Naive thymus-derived CD4-positive, alpha-beta T cell (primary cell): ENCODE measurements at regions not wholly inside any gene's neighbourhood (a gene's known extent, or its start where the extent isn't known, plus 50 kb on each side); places are given as distances from the start of the nearest gene placed in this dataset.
A peak's percentile ranks its signal among the peaks of the same experiment; 100 is the strongest.

Experiments used
- ATAC-seq: fragments of 150-1000 bp; cut with Tn5 transposase; 2 replicates; pipeline ENCODE4 v1.10.0; 2021; ENCODE audit warnings: mild to moderate bottlenecking, moderate library complexity
- CTCF ChIA-PET: fragments of 350-600 bp; sonication (Branson Sonifier 250); formaldehyde crosslinking; loops from one replicate; lab custom pipeline; 2021; ENCODE audit warnings: antibody characterized with exemption; lab: Charles Lee
- POLR2A ChIA-PET: fragments of 350-600 bp; sonication (Branson Sonifier 250); formaldehyde crosslinking; loops from one replicate; lab custom pipeline; 2021; ENCODE audit warnings: antibody characterized with exemption, inconsistent platforms; lab: Charles Lee
- DNase-seq, 9 donors: peaks; one replicate each; pipeline versions ENCODE4 v3.0.0 to v3.0.0-alpha.2; 2020 to 2022; ENCODE audit warnings: mixed read lengths in 1 of 9
- H3K27ac ChIP-seq: one replicate; pipeline ENCODE4 v1.7.0; 2013; ENCODE audit warnings: mild to moderate bottlenecking, low read depth, low read length, moderate library complexity
- H3K27me3 ChIP-seq, 2 donors: one replicate each; pipeline ENCODE4 v1.7.0; 2013; ENCODE audit warnings: low read length in 2 of 2, mild to moderate bottlenecking in 2 of 2, moderate library complexity in 2 of 2; ENCODE audit not compliant: control insufficient read depth in 2 of 2, insufficient read depth in 2 of 2
- H3K36me3 ChIP-seq, 3 experiments: 1 replicate in 2 of 3; 2 replicates in 1 of 3; pipeline ENCODE4 v1.7.0; 2013; ENCODE audit warnings: low read length in 3 of 3, mild to moderate bottlenecking in 3 of 3, moderate library complexity in 1 of 3; ENCODE audit not compliant: insufficient read depth in 3 of 3, control insufficient read depth in 2 of 3
- H3K4me1 ChIP-seq, 2 donors: one replicate each; pipeline ENCODE4 v1.7.0; 2013; ENCODE audit warnings: low read length in 2 of 2, mild to moderate bottlenecking in 2 of 2, moderate library complexity in 1 of 2; ENCODE audit not compliant: control insufficient read depth in 2 of 2, insufficient read depth in 2 of 2
- H3K4me3 ChIP-seq: 2 replicates; pipeline ENCODE4 v1.7.0; 2013; ENCODE audit warnings: mild to moderate bottlenecking, low read length
- H3K9me3 ChIP-seq, 3 experiments: 1 replicate in 2 of 3; 2 replicates in 1 of 3; pipeline ENCODE4 v1.7.0; 2013; ENCODE audit warnings: low read length in 3 of 3; ENCODE audit not compliant: control insufficient read depth in 2 of 3
- H3K27ac Mint-ChIP-seq, 9 donors: one replicate each; pipeline ENCODE4 v1.8.0; 2020 to 2022; ENCODE audit warnings: mixed read lengths in 9 of 9, mild to moderate bottlenecking in 8 of 9, moderate library complexity in 5 of 9, inconsistent platforms in 2 of 9
- H3K27me3 Mint-ChIP-seq, 5 donors: one replicate each; pipeline ENCODE4 v1.8.0; 2021 to 2022; ENCODE audit warnings: mixed read lengths in 5 of 5, mild to moderate bottlenecking in 1 of 5
- H3K36me3 Mint-ChIP-seq, 5 donors: one replicate each; pipeline ENCODE4 v1.8.0; 2020 to 2022; ENCODE audit warnings: mixed read lengths in 5 of 5, mild to moderate bottlenecking in 3 of 5, inconsistent platforms in 1 of 5
- H3K4me1 Mint-ChIP-seq, 7 donors: one replicate each; pipeline ENCODE4 v1.8.0; 2020 to 2022; ENCODE audit warnings: mixed read lengths in 7 of 7, mild to moderate bottlenecking in 3 of 7, inconsistent platforms in 1 of 7
- H3K4me3 Mint-ChIP-seq, 10 donors: one replicate each; pipeline ENCODE4 v1.8.0; 2020 to 2022; ENCODE audit warnings: mild to moderate bottlenecking in 10 of 10, mixed read lengths in 10 of 10, moderate library complexity in 6 of 10, inconsistent platforms in 2 of 10
- H3K9me3 Mint-ChIP-seq, 11 donors: one replicate each; pipeline ENCODE4 v1.8.0; 2020 to 2022; ENCODE audit warnings: mixed read lengths in 11 of 11, mild to moderate bottlenecking in 4 of 11, inconsistent platforms in 1 of 11, moderate library complexity in 1 of 11
- intact Hi-C, 2 donors: fragments of 100-400 bp; cut with micrococcal nuclease; formaldehyde crosslinking; loops; one replicate each; pipeline ENCODE4 v1.15.1; 2023

DNA sequence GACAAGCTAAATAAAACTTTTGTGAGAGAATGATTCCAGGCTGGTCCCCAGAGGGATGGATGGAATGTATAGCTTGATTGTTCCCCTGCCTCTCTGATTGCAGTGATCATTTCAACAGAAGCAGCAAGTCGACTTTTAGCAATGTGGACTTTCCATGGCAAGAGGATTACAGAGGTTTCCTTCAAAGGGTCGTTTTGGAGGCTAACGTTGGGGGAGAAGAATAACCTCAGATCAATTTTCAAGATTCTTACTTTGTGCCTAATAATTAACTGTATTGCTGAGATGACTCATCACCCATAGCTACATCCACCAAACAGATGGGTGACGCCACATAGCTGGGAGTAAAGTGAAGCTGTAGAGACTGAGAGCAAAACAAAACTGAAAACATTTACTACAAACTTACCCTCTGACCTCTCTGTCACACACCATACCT, 79.9 kb downstream of the GTPBP8 start:
- Histone ChIP-seq H3K4me1 (no peaks in the 10 kb centered on the region), H3K27ac (no peak overlapping the region), H3K36me3 (no peaks in the 10 kb centered on the region), H3K9me3 (no peaks in the 10 kb centered on the region), H3K4me3 (no peak overlapping the region), H3K27me3 (no peaks in the 10 kb centered on the region)
- no peak for DNase-seq
- no peak overlapping the region for H3K4me3 Mint-ChIP-seq
- CTCF ChIA-PET: interaction anchor here (0.6 kb wide), 1 partner anchor 336 kb away, joined by 3 read pairs; no protein-coding TSS in a partner anchor
- POLR2A ChIA-PET: no interaction called here
- intact Hi-C loops: no loop called here
- ATAC-seq: no peak
- H3K27ac Mint-ChIP-seq: no peak overlapping the region
- no peaks in the 10 kb centered on the region for H3K27me3 Mint-ChIP-seq
- H3K4me1 Mint-ChIP-seq: peaks cover 0 to 9% (median 0%) of the 10 kb centered on the region in 7 donors
- H3K9me3 Mint-ChIP-seq: peaks cover 7 to 28% (median 16%) of the 10 kb centered on the region in 11 donors
- H3K36me3 Mint-ChIP-seq: peaks cover 12 to 64% (median 35%) of the 10 kb centered on the region in 5 donors

DNA sequence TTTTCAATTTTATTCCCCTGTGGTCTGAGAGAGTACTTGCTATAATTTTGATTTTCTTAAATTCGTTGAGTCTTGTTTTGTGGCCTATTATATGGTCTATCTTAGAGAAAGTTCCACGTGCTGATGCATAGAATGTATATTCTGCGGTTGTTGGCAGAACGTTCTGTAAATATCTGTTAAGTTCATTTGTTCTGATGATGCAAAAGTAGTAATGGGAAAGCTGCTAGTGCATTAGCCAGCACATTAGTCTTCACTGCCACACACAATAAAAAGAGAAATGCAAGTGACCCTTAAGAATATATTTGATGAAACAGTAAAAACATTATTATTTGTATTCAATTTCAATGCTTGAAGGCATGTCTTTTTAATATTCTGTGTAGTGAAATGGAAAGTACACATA, 84.8 kb downstream of the GTPBP8 start:
- ChIA-PET CTCF (no interaction called here), POLR2A (no interaction called here)
- DNase-seq (no peak), ATAC-seq (no peak)
- Histone ChIP-seq H3K9me3 (no peaks in the 10 kb centered on the region), H3K36me3 (no peaks in the 10 kb centered on the region), H3K27me3 (no peaks in the 10 kb centered on the region), H3K4me3 (no peak overlapping the region), H3K27ac (no peak overlapping the region), H3K4me1 (no peaks in the 10 kb centered on the region)
- Mint-ChIP-seq H3K27ac (no peak overlapping the region), H3K36me3 (peaks cover 0 to 40% (median 11%) of the 10 kb centered on the region in 5 donors), H3K4me3 (no peak overlapping the region), H3K9me3 (no peaks in the 10 kb centered on the region), H3K4me1 (peaks cover 0 to 9% (median 0%) of the 10 kb centered on the region in 7 donors), H3K27me3 (no peaks in the 10 kb centered on the region)
- intact Hi-C loops: no loop called here

DNA sequence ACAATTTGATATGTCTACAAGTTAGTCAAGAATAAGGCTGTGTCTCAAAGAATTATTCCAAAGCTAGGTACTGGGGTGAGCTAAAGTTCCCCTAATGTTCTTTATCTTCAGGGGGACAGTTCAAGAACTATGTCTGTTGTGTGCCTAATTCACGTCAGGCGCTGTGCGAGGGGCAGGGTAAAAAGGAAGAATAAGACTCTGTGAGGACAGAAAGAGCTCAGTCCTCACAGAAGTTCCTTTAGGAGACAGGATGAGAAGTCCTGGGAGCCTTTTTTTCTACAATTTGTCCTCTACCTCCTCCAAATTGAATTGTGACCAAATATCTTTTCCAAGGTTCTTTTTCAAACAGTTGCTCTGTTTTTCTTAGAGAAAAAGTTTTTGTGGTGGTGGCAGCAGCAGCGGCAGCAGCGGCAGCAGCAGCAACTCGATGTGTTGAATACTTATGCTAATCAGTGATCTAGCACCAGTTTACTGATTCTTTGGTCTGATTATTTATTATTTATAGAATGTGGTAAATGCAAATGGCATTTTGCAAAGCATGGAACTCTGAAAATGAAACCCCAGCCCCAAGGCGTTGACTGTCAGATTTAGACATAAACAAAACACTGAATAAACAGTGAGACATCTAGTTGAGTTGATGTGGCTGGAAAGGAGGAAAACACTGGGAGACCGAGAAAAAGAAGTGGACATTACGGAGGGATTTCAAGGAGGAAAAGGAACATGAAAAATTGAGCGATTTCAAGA, 88.6 kb downstream of the GTPBP8 start:
- H3K36me3 Mint-ChIP-seq: peaks cover 0 to 30% (median 5%) of the 10 kb centered on the region in 5 donors
- no peak overlapping the region for H3K4me3 Mint-ChIP-seq
- no peaks in the 10 kb centered on the region for H3K9me3 ChIP-seq
- no peaks in the 10 kb centered on the region for H3K27me3 ChIP-seq
- intact Hi-C loops: no loop called here
- H3K27ac Mint-ChIP-seq: peak overlapping the region in 1 of 9 donors; percentile 33
- ChIA-PET POLR2A (no interaction called here), CTCF (interaction anchor here (0.7 kb wide), 1 partner anchor 44 kb away, joined by 3 read pairs; no protein-coding TSS in a partner anchor)
- no peaks in the 10 kb centered on the region for H3K27me3 Mint-ChIP-seq
- H3K4me1 ChIP-seq: no peaks in the 10 kb centered on the region
- no peak for ATAC-seq
- no peaks in the 10 kb centered on the region for H3K9me3 Mint-ChIP-seq
- no peaks in the 10 kb centered on the region for H3K36me3 ChIP-seq
- no peak overlapping the region for H3K4me3 ChIP-seq
- no peak for DNase-seq
- peaks cover 0 to 4% (median 0%) of the 10 kb centered on the region in 7 donors for H3K4me1 Mint-ChIP-seq
- no peak overlapping the region for H3K27ac ChIP-seq

DNA sequence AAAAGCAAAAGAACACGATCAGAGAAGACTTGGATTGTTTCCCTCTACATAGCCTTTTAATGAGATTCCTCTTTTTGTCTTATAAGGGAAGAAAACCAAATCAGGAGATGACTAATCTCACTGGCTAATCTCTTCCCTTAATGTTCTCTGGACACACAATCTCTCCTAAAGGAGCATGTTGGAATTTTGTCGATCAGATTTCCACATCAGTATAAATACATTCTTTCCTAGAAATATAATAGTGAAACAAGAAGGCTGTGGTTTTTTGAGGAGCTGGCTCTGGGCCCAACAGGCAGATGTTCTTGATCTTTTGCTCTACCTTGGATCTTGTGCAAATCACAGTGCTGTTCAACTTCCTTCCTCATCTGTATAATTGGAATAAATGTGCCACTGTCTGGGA, 94.0 kb downstream of the GTPBP8 start:
- Mint-ChIP-seq H3K4me3 (no peak overlapping the region), H3K27ac (no peak overlapping the region)
- CTCF ChIA-PET: no interaction called here

DNA sequence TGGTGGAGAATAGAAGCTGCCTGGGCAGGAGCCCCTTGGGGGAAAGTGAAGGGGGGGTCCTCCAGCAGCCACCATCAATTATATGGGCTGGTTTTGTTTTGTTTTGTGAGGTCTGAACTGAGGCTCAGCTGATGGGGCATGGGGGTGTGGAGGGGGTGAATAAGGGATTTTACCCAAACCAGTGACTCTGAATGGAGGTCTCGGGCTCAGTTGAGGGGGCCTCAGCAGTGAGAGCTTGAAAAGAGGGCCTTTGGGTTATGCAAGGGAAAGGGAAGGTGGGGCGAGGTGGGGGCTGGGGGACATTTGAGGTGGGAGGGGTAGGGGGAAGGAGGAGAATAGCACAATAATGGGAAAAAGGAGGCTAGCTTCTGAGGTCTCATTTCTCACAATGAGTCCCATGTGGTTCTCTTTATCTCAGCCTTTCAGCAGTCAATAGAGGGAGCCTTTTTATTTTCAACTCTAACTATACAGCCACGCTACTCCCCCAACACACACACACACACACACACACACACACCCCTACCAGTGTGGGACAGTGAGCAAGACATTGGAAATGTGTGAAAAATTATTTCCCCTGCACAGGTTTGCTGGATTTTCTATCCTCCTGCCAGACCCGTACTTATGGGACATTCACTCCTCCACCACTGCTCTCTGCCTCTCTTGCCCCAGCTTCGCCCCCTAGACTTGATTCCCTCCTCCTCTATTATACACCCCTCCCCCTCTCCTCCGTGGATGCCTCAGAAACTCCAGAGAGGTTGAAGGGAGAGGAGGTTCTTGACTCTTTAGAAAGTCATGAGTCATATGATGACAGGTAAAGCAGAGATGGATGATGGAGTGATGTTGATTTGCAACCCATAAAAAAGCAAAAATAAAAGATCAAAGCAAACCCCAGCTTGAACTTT, 96.0 kb downstream of the GTPBP8 start:
- no peak overlapping the region for H3K4me3 ChIP-seq
- Mint-ChIP-seq H3K27ac (peak overlapping the region in 1 of 9 donors; percentile 36), H3K9me3 (no peaks in the 10 kb centered on the region), H3K4me3 (no peak overlapping the region), H3K4me1 (peaks cover 0 to 5% (median 0%) of the 10 kb centered on the region in 7 donors), H3K27me3 (no peaks in the 10 kb centered on the region), H3K36me3 (peaks cover 0 to 56% (median 31%) of the 10 kb centered on the region in 5 donors)
- H3K27ac ChIP-seq: no peak overlapping the region
- H3K27me3 ChIP-seq: no peaks in the 10 kb centered on the region
- no peaks in the 10 kb centered on the region for H3K4me1 ChIP-seq
- ATAC-seq: no peak
- POLR2A ChIA-PET: no interaction called here
- H3K36me3 ChIP-seq: no peaks in the 10 kb centered on the region
- intact Hi-C loops: no loop called here
- no peaks in the 10 kb centered on the region for H3K9me3 ChIP-seq
- no peak for DNase-seq
- CTCF ChIA-PET: no interaction called here

More for the DNA sequence above, 94.0 kb downstream of the GTPBP8 start:
- POLR2A ChIA-PET: no interaction called here
- no peak for ATAC-seq
- DNase-seq: no peak
- Histone ChIP-seq H3K27me3 (no peaks in the 10 kb centered on the region), H3K9me3 (no peaks in the 10 kb centered on the region), H3K4me1 (no peaks in the 10 kb centered on the region), H3K36me3 (no peaks in the 10 kb centered on the region), H3K4me3 (no peak overlapping the region), H3K27ac (no peak overlapping the region)
- H3K4me1 Mint-ChIP-seq: peaks cover 0 to 5% (median 0%) of the 10 kb centered on the region in 7 donors
- intact Hi-C loops: no loop called here
- no peaks in the 10 kb centered on the region for H3K27me3 Mint-ChIP-seq
- peaks cover 0 to 43% (median 25%) of the 10 kb centered on the region in 5 donors for H3K36me3 Mint-ChIP-seq
- H3K9me3 Mint-ChIP-seq: no peaks in the 10 kb centered on the region

DNA sequence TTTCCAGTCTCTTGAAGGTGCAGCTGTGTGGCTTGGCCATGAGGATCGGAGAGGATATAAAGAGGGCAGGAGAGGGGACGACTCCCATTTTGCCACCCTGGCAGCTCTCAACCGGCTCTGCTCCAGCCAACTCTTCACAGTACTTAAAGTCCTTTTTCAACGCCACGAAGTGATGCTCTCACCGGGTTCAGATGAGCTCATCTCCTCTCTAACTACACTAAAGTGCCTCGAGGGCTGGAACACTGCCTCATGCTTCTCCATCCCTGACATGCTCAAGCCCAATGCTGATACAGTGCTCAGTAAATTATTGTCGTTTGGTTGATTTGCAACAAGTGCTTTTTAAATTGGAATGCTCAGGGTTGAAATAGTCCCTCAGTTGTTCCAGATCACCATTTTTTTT, 97.8 kb downstream of the GTPBP8 start:
- ChIA-PET CTCF (interaction anchor here (0.6 kb wide), 1 partner anchor 736 kb away, joined by 3 read pairs; no protein-coding TSS in a partner anchor), POLR2A (no interaction called here)
- no peak overlapping the region for H3K4me3 ChIP-seq
- H3K4me1 ChIP-seq: no peaks in the 10 kb centered on the region
- H3K36me3 ChIP-seq: no peaks in the 10 kb centered on the region
- H3K27me3 ChIP-seq: no peaks in the 10 kb centered on the region
- no peak for ATAC-seq
- H3K9me3 ChIP-seq: no peaks in the 10 kb centered on the region
- no peak overlapping the region for H3K4me3 Mint-ChIP-seq
- intact Hi-C loops: no loop called here
- no peaks in the 10 kb centered on the region for H3K27me3 Mint-ChIP-seq
- peaks cover 0 to 51% (median 31%) of the 10 kb centered on the region in 5 donors for H3K36me3 Mint-ChIP-seq
- H3K4me1 Mint-ChIP-seq: peaks cover 0 to 5% (median 0%) of the 10 kb centered on the region in 7 donors
- no peak overlapping the region for H3K27ac ChIP-seq
- H3K27ac Mint-ChIP-seq: no peak overlapping the region
- no peak for DNase-seq
- no peaks in the 10 kb centered on the region for H3K9me3 Mint-ChIP-seq
